NCI-H2227 treated with DMSO at 0.1 percent for 48 hours (cell line): ENCODE measurements at regions not wholly inside any gene's neighbourhood (a gene's known extent, or its start where the extent isn't known, plus 50 kb on each side); places are given as distances from the start of the nearest gene placed in this dataset.
"Not testable (repeated sequence)": the region's sequence is repeated elsewhere in the genome, so short reads cannot be mapped to it uniquely, and the experiment has no call there.

Experiments used
- DNase-seq: peaks from one replicate; lab custom pipeline; 2025; lab: John Stamatoyannopoulos, UW

DNA sequence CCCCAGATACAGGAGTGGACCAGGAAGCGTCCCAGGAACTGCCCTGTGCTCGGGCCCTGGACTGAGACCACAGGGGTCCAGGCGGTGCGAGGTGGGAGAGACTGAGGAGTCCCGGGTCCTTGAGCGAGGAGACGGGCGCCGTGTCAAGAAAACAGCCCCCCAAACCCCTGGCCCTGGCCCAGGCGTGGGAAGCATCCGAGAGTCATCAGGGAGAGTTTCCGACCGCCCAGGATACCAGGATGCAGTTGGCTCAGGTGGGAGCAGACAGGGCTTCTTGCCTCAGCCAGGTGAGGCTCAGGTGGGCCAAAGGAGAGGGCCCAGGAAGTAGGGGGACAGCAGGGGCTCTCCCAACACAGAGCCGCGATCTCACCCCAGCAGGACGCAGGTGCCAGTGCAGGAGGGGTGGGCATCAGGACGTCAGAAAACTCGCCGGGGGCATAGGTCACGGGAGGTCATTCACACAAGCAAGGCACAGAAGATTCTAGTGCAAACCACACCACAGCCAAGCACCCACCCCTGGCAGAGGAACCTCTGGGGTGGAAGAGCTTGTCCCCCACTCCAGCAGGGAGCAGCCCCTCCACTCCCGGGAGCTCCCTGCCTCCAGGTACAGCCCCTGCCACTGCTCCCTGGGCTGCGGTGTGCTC lies 102.5 kb upstream of the EIF5 start:
- DNase-seq, result no peak

DNA sequence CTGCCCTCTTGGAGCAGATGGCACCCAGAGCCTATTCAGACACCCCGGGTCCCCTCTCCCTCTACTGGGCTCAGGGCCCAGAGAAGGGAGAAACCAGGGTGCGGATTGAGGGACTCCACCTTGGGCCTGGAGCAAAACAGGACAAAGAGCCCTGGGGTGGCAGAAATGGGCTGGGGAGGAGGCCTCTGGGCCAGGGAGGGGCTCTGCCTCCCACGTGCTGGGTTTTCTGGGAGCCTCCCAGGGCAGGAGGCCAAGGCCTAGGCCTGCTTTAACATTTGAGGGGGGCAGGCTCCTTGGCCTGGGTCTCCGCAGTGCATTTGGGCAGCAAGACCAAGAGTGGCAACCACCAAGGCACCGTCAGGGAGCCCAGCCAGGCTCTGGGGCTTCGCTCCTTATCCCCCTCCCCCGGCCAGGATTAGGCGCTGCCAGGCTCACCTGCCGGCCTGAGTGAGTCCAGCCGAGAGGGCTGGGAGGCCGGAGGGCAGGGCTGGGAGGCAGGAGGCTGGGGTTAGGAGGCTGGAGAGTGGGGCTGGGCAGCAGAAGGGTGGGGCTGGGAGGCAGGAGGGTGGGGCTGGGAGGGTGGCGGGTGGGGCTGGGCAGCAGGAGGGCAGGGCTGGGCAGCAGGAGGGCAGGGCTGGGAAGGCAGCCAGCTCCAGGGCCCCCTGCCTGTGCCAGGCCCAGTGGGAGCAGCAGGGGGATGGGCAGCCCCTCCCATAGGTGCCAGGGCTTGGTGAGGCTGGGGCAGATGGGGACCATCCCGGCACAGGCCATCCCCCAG lies 101.8 kb upstream of the EIF5 start:
- DNase-seq, result no peak

DNA sequence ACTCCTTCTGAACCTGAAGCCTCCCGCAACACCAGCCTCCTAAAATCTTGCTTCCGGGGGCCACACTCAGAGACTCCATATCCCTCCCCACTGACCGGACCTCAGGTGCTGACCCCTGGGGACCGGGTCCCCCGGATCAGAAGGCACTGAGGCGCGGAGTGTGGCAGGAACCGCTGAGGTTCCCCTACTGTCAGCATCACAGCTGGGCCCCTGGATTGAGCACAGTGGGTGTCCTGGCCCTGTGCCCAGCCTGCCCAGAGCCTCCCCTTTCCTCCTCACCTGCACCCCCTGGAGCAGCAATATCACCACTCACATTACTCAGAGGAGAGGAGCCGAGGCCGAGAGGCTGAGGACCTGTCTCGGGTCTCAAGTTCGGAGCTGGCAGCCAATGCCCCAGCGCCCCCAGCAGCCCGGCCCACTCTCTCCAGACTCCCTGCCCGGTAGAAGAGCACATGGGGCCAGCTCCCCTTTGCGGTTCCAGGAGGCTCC lies 101.2 kb upstream of the EIF5 start:
- no peak for DNase-seq

GRCh38 chr14:103233328-103233727 lies 100.7 kb upstream of the EIF5 start:
- no peak for DNase-seq

- not testable (repeated sequence) for DNase-seq
Observed at GRCh38 chr14:103234826-103235225, 99.2 kb upstream of the EIF5 start.

GRCh38 chr14:103235506-103235905 lies 98.5 kb upstream of the EIF5 start:
- not testable (repeated sequence) for DNase-seq

DNA sequence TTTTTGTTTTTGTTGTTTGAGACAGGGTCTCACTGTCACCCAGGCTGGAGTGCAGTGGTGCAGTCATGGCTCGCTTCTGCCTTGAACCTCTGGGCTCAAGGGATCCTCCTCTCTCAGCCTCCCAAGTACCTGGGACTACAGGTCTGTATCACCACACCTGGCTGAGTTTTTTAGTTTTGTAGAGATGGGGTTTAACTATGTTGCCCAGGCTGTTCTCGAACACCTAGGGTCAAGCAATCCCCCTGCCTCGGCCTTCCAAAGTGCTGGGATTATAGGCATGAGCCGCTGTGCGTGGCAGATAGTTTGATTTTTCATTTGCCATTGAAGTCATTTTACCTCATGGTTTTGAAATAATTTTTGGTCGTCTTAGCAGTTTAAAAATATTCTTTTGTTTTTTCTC lies 94.3 kb upstream of the EIF5 start:
- DNase-seq, result no peak

- no peak for DNase-seq
Observed at GRCh38 chr14:103241531-103241930, 92.5 kb upstream of the EIF5 start.

DNA sequence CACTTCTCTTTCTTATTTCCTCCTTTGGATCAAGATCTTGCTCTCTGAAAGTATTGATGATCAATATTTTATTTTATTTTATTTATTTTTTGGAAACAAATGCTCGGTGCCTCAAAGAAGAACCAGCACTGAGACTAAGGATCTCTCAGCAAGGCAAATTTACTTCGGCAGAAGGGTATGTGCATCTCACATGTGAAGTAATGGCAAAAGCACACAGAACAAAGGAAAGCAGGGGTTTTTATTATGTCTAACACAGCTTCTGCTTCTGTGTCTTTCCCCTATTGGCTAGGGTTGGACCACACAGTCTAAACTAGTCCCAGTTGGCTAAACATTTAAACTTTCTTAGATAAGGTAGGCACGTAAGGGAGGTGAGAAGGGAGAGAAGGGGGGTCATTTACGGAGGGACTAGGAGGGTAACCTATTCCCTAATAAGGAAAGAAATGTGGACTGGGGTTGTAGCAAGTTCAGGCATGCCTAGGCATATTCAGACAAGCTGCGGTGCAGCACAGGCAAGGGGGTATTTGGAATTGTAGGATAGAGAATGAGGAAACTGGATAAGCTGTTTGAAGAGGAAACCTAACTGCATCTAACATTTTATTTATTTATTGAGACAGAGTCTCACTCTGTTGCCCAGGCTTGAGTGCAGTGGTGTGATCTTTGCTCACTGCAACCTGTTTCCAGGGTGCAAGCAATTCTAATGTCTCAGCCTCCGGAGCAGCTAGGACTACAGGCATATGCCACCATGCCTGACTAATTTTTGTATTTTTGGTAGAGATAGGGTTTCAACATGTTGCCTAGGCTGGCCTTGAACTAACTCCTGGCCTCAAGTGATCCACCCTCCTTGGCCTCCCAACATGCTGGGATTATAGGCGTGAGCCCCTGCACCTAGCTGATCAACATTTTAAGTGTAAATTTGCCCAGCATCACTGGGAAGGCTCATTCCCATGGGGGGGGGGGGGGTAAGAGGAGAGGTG lies 90.0 kb upstream of the EIF5 start:
- no peak for DNase-seq

- not testable (repeated sequence) for DNase-seq
Observed at GRCh38 chr14:103245624-103246031, 88.4 kb upstream of the EIF5 start.

DNA sequence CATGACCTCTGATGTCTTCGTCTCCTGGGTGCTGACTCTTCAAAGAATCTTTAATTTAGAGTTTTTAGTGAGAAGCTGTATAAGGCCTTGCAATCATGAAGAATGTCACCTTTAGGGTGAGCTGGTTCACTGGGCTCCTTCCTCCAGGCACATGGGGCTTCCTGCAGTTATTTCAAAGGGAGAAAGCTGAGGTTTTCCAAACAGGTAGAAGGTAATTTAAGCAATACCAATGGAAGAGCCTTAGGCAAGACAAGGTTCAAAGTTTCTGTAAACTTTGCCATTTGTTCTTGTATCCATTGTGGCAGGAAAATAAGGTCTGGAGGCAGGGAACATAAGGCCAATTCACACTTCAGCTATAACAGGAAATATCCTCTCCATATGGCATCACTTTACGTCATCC lies 88.0 kb upstream of the EIF5 start:
- no peak for DNase-seq

- no peak for DNase-seq
Observed at GRCh38 chr14:103247169-103247606, 86.8 kb upstream of the EIF5 start.

GRCh38 chr14:103250181-103250580 lies 83.9 kb upstream of the EIF5 start:
- DNase-seq, result no peak

GRCh38 chr14:103250874-103251273 lies 83.2 kb upstream of the EIF5 start:
- DNase-seq, result no peak

- DNase-seq, result no peak
Observed at GRCh38 chr14:103255555-103255954, 78.5 kb upstream of the EIF5 start.

- DNase-seq, result no peak
Observed at GRCh38 chr14:103256406-103256805, 77.6 kb upstream of the EIF5 start.

DNA sequence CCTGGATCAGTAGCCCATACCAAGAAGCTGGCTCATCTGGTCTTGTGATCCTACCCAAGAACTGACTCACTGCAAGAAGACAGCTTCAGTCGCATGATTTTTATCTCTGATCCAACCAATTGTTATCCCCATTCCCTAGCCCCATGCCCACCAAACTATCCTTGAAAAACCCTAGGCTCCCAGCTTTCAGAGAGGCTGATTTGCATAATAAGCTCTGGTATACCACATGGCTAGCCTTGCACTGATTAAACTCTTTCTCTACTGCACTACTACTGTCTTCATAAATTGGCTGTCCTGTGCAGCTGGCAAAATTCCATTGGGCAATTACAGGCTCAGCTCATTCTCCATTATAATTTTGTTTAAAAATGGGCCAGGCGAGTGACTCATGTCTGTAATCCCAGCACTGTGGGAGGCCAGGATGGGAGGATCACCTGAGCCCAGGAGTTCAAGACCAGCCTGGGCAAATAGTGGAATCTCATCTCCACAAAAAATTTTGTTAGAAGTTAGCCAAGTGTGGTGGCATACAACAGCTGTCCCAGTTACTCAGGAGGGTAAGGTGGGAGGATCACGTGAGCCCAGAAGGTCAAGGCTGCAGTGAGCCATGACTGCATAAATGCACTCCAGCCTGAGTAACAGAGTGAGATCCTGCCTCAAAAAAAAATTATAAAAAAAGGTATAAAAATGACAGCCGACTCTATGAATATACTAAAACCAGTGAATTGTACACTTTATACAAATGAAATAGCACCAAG lies 76.7 kb upstream of the EIF5 start:
- no peak for DNase-seq

GRCh38 chr14:103258211-103258610 lies 75.8 kb upstream of the EIF5 start:
- DNase-seq, result no peak

GRCh38 chr14:103259184-103259583 lies 74.9 kb upstream of the EIF5 start:
- DNase-seq, result no peak

DNA sequence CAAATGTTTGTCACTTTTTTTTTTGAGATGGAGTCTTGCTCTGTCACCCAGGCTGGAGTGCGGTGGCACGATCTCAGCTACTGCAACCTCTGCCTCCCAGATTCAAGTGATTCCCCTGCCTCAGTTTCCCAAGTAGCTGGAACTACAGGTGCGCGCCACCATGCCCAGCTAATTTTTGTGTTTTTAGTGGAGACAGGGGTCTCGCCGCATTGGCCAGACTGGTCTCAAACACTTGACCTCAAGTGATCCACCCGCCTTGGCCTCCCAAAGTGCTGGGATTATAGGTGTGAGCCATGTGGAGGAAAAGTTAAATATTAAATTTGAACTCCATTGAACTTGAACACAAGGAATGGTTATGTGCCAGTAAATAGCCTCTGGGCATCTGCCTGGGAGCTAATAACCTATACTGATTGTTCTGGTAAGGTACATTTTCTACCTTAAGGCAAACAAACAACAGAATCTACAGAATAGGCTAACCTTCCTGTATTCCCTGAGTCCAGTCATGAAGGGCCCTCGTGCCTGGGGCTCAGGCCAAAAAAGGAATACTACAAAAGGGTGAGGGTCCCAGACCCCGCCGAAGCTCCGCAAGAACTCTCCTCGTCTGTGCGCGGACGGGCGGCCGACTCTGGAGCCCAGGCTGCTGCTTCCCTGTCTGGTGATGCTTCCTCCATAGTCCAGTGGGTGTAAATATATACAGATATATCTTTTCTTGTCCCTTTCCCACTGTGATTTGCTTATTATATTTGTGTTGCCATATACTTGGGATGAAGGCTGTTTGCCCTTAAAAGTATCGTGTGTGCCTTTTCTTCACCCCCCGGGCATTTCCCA lies 74.0 kb upstream of the EIF5 start:
- peak; percentile 25 for DNase-seq
